AG09309 (cell line): ENCODE measurements at regions not wholly inside any gene's neighbourhood (a gene's known extent, or its start where the extent isn't known, plus 50 kb on each side); places are given as distances from the start of the nearest gene placed in this dataset.
A peak's percentile ranks its signal among the peaks of the same experiment; 100 is the strongest.

Experiments
- DNase-seq: peaks from one replicate; pipeline ENCODE4 v3.0.0-alpha.2; 2010; ENCODE audit warnings: low read depth
- H3K4me3 ChIP-seq: 2 replicates; pipeline ENCODE4 v1.5.1; 2011; ENCODE audit warnings: mild to moderate bottlenecking, low read depth, low read length, moderate library complexity; ENCODE audit not compliant: control insufficient read depth
- TF ChIP-seq, protein P1 (sequence below): IDR thresholded peaks from 2 replicates; pipeline ENCODE4 v1.5.1; 2011; ENCODE audit warnings: mild to moderate bottlenecking, low read depth, low read length, inconsistent platforms; ENCODE audit not compliant: insufficient read depth, control insufficient read depth; ENCODE audit errors: missing control alignments

DNA sequence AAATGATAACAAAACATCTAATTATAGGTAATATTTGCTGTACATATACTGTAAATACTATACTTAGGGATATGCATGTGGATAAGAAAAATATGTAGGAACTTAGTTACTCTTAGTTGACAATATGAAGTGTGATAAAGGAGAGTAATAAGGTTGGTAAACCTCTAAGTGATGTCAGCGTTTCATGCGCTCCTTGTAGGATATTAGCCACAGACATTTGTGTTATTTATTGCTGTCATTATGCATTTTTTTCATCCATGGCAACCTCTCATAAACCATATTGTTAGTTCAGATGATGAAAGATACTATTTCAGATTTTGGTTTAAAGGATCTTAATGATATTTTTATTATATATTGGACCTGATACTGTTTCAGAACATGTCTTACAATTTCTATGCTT, 298.1 kb upstream of the PITX2 start:
- no peak overlapping the region for H3K4me3 ChIP-seq
- DNase-seq = no peak

GRCh38 chr4:110924761-110925160, 301.9 kb upstream of the PITX2 start:
- no peak for DNase-seq
- no peak overlapping the region for H3K4me3 ChIP-seq
- TF ChIP-seq, protein P1, sequence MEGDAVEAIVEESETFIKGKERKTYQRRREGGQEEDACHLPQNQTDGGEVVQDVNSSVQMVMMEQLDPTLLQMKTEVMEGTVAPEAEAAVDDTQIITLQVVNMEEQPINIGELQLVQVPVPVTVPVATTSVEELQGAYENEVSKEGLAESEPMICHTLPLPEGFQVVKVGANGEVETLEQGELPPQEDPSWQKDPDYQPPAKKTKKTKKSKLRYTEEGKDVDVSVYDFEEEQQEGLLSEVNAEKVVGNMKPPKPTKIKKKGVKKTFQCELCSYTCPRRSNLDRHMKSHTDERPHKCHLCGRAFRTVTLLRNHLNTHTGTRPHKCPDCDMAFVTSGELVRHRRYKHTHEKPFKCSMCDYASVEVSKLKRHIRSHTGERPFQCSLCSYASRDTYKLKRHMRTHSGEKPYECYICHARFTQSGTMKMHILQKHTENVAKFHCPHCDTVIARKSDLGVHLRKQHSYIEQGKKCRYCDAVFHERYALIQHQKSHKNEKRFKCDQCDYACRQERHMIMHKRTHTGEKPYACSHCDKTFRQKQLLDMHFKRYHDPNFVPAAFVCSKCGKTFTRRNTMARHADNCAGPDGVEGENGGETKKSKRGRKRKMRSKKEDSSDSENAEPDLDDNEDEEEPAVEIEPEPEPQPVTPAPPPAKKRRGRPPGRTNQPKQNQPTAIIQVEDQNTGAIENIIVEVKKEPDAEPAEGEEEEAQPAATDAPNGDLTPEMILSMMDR = no peak

More for the DNA sequence above, 298.1 kb upstream of the PITX2 start:
- TF ChIP-seq, protein P1 = no peak

- no peak overlapping the region for H3K4me3 ChIP-seq
- TF ChIP-seq, protein P1 = no peak
These were observed 304.0 kb upstream of the PITX2 start for GRCh38 chr4:110926841-110927400.

DNA sequence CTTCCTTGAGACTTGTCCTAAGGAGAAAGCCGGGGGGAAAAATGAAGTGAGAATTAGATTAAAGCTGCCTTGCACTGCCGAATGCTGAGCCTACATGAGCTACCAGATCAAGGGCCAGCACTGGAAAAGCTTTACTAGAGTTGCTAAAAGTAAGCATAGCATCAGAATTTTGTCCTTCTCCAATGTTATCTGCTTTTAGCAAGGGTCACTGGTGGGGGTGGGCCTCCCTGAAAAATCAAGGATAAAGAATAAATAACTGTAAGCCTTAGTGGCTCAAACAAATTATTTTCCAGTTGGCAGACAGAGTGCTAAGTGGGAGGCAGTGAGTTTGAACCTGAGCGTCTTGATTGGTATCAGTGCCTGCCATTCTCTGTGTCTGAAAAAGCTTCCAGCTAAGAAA, 310.5 kb upstream of the PITX2 start:
- H3K4me3 ChIP-seq = no peak overlapping the region
- DNase-seq = no peak
- TF ChIP-seq, protein P1 = no peak

More at GRCh38 chr4:110926841-110927400, 304.0 kb upstream of the PITX2 start:
- peak; percentile 10 for DNase-seq

DNA sequence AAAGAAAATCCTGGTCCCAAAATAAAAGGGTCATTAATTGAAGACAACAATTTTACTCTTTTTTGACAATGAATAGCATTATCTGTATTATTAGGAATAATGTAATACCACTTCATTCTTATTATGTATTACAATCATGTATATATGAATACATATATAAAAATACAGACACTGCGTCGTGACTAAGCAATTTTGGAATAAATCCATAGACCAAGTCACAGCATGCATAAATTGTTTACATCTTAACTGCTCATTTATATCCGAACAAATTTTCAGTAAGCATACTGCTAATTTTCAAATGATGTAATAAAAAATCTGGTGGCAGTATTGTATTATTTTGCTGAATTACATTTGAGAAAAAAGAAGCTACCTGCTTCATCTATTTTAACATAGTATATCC, 321.6 kb upstream of the PITX2 start:
- H3K4me3 ChIP-seq = no peak overlapping the region
- TF ChIP-seq, protein P1 = no peak
- DNase-seq = no peak

DNA sequence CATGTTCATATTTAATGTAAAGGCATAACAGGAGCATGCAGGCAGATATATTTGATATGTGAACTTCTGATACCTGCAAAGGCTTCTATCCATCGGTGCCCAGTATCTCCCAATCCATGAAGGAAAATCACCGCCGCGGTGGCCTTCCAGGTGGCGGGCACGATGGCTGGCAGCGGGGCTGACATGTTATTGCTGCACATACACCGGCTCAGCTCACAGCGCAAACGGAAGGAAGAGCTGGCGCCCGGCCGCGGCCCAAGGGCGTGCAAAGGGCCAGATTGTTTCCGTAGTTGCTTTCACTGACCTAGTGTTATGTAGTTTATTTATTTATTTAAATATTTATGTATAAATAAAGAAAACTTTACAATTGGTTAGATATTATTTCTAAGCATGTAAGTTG, 322.7 kb upstream of the PITX2 start:
- no peak overlapping the region for H3K4me3 ChIP-seq
- TF ChIP-seq, protein P1 = no peak
- no peak for DNase-seq

- no peak for DNase-seq
- no peak overlapping the region for H3K4me3 ChIP-seq
- TF ChIP-seq, protein P1 = no peak
These were observed 326.7 kb upstream of the PITX2 start for GRCh38 chr4:110949542-110949941.
